ENCODE measurements at regions not wholly inside any gene's neighbourhood (a gene's known extent, or its start where the extent isn't known, plus 50 kb on each side); places are given as distances from the start of the nearest gene placed in this dataset.

DNA sequence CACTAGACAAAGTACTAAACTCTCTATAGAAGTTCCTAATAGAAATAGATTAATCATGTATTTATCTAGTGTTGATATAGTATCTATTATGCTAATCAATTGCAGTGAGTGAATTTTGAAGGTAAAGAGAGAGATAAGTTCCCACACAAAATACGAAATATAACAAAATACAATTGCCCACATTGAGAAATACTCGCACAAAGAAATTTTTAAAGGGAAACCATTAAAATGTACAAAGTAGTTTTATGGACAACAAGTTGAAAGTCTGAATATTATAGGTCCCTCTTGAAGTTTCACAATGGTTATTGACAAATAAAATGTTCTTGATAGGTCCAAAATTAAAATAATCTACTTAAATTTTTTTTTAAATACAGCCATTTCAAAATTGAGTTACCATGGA, 1031.1 kb downstream of the SORCS1 start:
- ChIA-PET POLR2A (no interaction called here), CTCF (no interaction called here)
- no peak overlapping the region for H3K4me3 Mint-ChIP-seq
- H3K27ac Mint-ChIP-seq, result no peak overlapping the region
- no peaks in the 10 kb centered on the region for H3K36me3 Mint-ChIP-seq
- H3K9me3 Mint-ChIP-seq, result no peaks in the 10 kb centered on the region
- H3K4me1 Mint-ChIP-seq, result no peaks in the 10 kb centered on the region
- TF ChIP-seq AFF4 (CRISPR knock-in tag; IDR thresholded peaks at IDR 0.05; ENCODE audit: borderline replicate concordance), result no peak
- no peak for TF ChIP-seq TCF7 (CRISPR knock-in tag; IDR thresholded peaks at IDR 0.05; ENCODE audit: low read depth)
- no peaks in the 10 kb centered on the region for H3K27me3 Mint-ChIP-seq (ENCODE audit: low read depth)
- no peak for ATAC-seq
- DNase-seq (ENCODE audit: low spot score), result no peak

GRCh38 chr10:106132956-106133355, 1031.5 kb downstream of the SORCS1 start:
- POLR2A ChIA-PET, result no interaction called here
- ATAC-seq (no peak), DNase-seq (ENCODE audit: low spot score) (no peak)
- no peaks in the 10 kb centered on the region for H3K27me3 Mint-ChIP-seq (ENCODE audit: low read depth)
- no peaks in the 10 kb centered on the region for H3K36me3 Mint-ChIP-seq
- no peaks in the 10 kb centered on the region for H3K9me3 Mint-ChIP-seq
- no peaks in the 10 kb centered on the region for H3K4me1 Mint-ChIP-seq
- no peak overlapping the region for H3K4me3 Mint-ChIP-seq
- no peak overlapping the region for H3K27ac Mint-ChIP-seq
- TF ChIP-seq, protein P1, sequence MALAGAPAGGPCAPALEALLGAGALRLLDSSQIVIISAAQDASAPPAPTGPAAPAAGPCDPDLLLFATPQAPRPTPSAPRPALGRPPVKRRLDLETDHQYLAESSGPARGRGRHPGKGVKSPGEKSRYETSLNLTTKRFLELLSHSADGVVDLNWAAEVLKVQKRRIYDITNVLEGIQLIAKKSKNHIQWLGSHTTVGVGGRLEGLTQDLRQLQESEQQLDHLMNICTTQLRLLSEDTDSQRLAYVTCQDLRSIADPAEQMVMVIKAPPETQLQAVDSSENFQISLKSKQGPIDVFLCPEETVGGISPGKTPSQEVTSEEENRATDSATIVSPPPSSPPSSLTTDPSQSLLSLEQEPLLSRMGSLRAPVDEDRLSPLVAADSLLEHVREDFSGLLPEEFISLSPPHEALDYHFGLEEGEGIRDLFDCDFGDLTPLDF (CRISPR knock-in tag; IDR thresholded peaks at IDR 0.05), result no peak
- TF ChIP-seq TP53 (CRISPR knock-in tag; IDR thresholded peaks at IDR 0.05), result no peak
- no peak for TF ChIP-seq FOXJ3 (CRISPR knock-in tag; IDR thresholded peaks at IDR 0.05; ENCODE audit: borderline replicate concordance)
- TF ChIP-seq SMAD3 (CRISPR knock-in tag; IDR thresholded peaks at IDR 0.05; ENCODE audit: borderline replicate concordance), result no peak
- no peak for TF ChIP-seq NFATC4 (CRISPR knock-in tag; IDR thresholded peaks at IDR 0.05)
- no peak for TF ChIP-seq STAT6 (CRISPR knock-in tag; conservative IDR thresholded peaks at IDR 0.05; ENCODE audit: low read depth)
- no peak for TF ChIP-seq HMGXB4 (CRISPR knock-in tag; IDR thresholded peaks at IDR 0.05)
- TF ChIP-seq TCF7 (CRISPR knock-in tag; IDR thresholded peaks at IDR 0.05; ENCODE audit: low read depth), result no peak
- no peak for TF ChIP-seq TEAD4 (CRISPR knock-in tag; IDR thresholded peaks at IDR 0.05)
- no peak for TF ChIP-seq NFE2L1 (CRISPR knock-in tag; IDR thresholded peaks at IDR 0.05)
- TF ChIP-seq ZNF263 (CRISPR knock-in tag; IDR thresholded peaks at IDR 0.05; ENCODE audit: low read depth), result no peak
- CTCF ChIA-PET, result no interaction called here

DNA sequence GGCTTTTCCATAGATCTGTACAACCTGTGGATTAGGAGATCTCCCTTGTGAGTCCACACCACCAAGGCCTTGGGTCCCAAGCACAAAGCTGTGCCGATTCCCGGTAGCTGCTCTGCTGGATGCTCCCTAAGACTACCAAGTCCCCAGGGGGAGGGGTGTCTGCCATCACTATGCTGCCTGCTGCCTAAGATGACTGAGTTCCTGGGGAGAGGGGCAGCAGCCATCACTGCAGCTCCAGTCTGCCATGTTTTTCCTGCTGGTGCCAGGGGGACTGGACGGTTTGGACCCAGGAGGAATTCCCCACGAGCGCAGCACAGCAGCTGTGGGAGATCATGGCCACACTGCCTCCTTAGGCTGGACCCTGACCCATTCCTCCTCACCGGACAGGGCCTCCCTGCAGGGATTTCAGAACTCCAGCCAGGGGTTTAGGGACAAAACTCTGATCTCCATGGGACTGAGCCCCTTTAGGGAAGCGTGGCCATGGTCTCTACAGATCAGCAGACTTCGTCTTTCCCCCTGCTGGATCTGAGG, 1049.8 kb downstream of the SORCS1 start:
- CTCF ChIA-PET, result no interaction called here
- DNase-seq (ENCODE audit: low spot score), result no peak
- POLR2A ChIA-PET, result no interaction called here
- ATAC-seq, result no peak
- H3K36me3 Mint-ChIP-seq, result peaks cover 10% of the 10 kb centered on the region
- no peaks in the 10 kb centered on the region for H3K27me3 Mint-ChIP-seq (ENCODE audit: low read depth)
- H3K9me3 Mint-ChIP-seq, result peaks cover 44% of the 10 kb centered on the region
- H3K4me1 Mint-ChIP-seq, result peaks cover 10% of the 10 kb centered on the region
- no peak overlapping the region for H3K27ac Mint-ChIP-seq
- no peak overlapping the region for H3K4me3 Mint-ChIP-seq
- TF ChIP-seq ZNF263 (CRISPR knock-in tag; IDR thresholded peaks at IDR 0.05; ENCODE audit: low read depth), result no peak
- TF ChIP-seq, protein P2, sequence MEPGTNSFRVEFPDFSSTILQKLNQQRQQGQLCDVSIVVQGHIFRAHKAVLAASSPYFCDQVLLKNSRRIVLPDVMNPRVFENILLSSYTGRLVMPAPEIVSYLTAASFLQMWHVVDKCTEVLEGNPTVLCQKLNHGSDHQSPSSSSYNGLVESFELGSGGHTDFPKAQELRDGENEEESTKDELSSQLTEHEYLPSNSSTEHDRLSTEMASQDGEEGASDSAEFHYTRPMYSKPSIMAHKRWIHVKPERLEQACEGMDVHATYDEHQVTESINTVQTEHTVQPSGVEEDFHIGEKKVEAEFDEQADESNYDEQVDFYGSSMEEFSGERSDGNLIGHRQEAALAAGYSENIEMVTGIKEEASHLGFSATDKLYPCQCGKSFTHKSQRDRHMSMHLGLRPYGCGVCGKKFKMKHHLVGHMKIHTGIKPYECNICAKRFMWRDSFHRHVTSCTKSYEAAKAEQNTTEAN (CRISPR knock-in tag; IDR thresholded peaks at IDR 0.05), result no peak
- no peak for TF ChIP-seq ZNF219 (CRISPR knock-in tag; IDR thresholded peaks at IDR 0.05; ENCODE audit: borderline replicate concordance)
- TF ChIP-seq ATF1 (CRISPR knock-in tag; IDR thresholded peaks at IDR 0.05), result no peak
- TF ChIP-seq ZNF512 (CRISPR knock-in tag; IDR thresholded peaks at IDR 0.05; ENCODE audit: borderline replicate concordance), result no peak
- TF ChIP-seq, protein P1 (CRISPR knock-in tag; IDR thresholded peaks at IDR 0.05), result no peak
